ENCODE measurements at regions not wholly inside any gene's neighbourhood (a gene's known extent, or its start where the extent isn't known, plus 50 kb on each side); places are given as distances from the start of the nearest gene placed in this dataset.

GRCh38 chr17:72407931-72408330, 287.1 kb downstream of the SOX9 start:
- DNase-seq (ENCODE audit: low read depth, low spot score) = no peak

- DNase-seq (ENCODE audit: low read depth, low spot score) = no peak
Observed at GRCh38 chr17:72408641-72409040, 287.8 kb downstream of the SOX9 start.

DNA sequence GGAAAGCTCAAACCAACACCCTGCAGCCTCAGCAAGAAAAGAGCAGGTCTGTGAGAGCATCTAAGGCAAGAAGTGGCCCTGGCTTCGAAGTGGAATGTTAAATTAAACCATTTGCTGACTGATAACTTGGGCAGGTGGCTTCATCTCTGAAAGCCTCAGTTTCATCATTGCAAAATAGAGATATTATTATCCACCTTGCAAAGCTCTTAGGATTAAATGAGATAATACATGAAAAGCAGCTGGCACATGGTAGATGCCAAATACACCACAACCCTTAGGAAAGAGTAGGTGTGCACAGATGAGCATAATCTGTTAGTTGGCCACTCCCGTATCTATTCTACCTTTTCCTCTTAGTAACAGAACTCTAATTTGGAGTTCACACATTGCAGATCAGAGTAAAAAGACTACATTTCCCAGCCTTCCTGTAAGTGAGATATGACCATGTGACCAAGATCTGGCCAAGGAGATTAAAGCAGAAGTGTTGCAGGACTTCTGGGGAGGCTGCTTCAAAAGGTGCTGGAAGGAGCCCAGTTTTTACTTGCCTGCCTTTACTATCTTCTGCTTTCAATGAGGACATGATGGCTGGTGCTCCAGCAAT, 288.7 kb downstream of the SOX9 start:
- no peak for DNase-seq (ENCODE audit: low read depth, low spot score)

DNA sequence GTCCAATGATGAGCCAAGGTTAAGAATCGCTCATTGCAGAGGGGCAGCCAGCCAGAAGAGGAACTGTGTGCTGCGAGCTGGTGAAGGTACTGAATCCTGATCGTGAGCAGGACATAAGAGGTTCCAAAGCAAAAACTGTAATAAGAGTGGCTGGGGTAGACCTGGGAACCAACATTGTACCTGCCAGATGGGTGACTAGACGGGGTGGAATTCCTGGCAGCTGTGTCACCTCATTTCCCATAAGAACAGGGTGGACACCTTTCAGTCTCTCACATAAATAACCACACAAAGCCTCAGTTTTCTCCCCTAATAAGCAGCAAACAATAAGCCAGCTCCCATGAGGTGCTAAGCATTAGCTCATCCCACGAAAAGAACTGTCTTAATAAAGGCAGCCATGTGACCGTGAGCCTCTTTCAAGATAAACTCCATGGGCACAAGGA, 290.3 kb downstream of the SOX9 start:
- no peak for DNase-seq (ENCODE audit: low read depth, low spot score)

- DNase-seq (ENCODE audit: low read depth, low spot score) = no peak
Observed at GRCh38 chr17:72412650-72413076, 291.8 kb downstream of the SOX9 start.

DNA sequence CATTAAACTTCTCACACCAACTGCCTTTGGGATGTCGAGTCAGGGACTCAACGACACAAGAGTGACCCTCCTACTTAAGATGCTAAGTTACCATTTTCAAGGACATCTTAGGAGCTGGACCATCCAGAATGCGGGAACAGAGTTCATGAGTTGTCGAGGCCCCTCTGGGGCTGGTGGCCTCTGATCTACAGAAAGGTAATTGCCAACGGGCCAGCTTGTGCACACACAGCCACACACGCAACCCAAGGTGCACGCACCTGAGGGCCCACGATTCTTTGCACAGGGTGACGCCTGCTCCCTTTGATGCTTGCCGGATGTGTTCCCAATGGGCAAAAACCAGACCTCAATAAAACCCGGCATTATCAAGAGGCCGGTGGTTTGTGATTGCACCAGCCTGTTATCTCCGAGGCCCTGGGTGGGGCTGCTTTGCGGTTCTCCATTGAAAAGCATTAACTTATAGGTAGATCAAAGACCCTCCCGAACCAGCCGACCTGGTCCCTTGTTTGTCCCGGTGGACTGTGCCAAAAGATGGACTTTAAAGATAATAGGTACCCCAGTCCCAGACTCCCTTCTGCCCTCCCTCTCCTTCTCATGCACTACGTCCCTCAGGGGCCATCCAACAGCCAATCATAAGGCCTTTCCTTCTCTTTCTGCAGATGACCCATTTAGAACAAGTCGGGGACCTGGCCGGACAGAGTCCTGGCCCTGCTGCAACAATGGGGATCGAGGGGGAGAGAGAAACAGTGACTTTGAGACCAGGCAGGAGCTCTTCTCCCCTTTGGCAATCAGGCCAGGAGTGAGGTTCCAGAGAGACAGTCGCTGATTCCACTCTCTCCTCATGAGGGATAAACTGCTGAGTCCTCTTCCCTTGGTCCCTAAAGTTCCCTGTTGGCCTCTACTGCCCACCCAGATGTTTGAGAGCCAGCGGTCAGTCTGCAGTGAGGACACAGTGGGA, 292.5 kb downstream of the SOX9 start:
- DNase-seq (ENCODE audit: low read depth, low spot score) = no peak

GRCh38 chr17:72414032-72414396, 293.2 kb downstream of the SOX9 start:
- DNase-seq (ENCODE audit: low read depth, low spot score) = no peak

DNA sequence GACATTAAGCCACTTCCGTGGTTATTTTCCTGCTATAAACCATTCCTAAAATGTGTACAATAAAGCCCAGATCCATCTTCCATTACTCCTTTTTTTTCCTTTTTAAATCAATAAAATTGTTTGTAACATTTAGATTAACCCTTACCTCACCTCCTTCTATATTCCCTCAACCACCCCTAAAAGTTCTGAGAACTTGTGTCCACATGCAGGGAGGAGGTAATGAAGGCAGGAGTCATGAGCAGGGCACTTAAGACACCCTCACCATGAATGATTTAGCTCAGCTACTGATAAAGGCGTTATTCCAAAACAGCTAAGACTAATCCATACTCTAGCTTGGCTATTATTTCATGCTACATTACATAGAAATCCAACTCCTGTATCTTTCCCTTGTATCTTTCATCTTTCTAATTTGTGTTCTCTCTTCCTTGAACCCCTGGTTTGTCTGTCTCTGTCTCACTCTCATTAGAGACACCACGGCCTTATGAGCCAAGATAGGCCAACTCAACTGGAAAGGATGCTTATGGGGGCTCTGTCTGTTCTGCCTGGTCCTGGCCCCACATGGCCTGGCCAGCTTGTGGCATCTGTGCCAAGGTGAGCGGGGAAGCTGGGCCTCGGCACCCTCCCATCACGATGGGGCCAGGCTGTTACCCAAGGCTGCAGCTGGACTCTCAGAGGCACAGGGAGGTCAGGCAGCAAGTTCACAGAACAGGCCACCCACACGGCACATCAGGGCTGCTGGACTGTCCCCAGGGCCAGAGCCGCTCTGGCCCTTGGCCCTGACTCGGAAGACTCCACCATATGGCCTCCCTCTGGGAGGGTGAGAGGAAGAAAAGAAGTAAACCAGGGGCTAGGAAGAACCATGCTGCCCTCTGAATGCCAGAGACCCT, 294.4 kb downstream of the SOX9 start:
- DNase-seq (ENCODE audit: low read depth, low spot score) = no peak

GRCh38 chr17:72416054-72416675, 295.3 kb downstream of the SOX9 start:
- DNase-seq (ENCODE audit: low read depth, low spot score) = no peak

DNA sequence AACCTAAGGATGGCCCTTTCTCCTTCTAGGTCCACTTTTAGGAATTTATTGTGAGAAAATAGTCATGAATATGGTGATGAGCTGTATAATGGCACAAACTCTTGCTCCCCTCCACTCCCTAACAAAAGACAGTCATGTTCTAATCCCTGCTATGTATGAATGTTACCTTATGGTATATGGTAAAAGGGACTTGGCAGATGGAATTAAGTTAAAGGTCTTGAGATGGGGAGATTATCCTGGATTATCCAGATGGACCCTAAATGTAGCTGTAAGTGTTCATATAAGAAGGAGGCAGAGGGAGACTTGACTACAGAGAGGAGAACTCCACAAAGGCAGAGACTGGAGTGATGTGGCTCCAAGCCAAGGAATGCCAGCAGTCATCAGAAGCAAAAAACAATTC, 296.1 kb downstream of the SOX9 start:
- DNase-seq (ENCODE audit: low read depth, low spot score) = no peak

GRCh38 chr17:72417627-72418026, 296.8 kb downstream of the SOX9 start:
- no peak for DNase-seq (ENCODE audit: low read depth, low spot score)

- DNase-seq (ENCODE audit: low read depth, low spot score) = no peak
Observed at GRCh38 chr17:72419866-72420774, 299.3 kb downstream of the SOX9 start.

DNA sequence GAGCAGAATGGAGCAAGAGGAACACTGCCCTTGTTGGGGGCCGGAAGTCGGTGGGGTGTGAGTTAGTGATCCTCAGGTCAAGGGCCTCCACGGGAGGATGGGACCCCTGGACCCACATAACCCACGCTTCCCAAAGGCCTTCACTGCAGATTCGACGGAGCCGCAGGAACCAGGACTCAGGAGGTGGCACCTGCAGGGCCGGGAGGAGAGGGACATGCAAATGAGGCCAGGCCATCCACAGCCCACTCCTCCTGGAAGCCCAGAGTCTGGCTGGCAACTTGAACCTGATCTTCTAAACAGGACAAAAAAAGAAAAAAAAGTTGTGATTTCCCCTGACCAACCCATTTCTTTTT, 299.9 kb downstream of the SOX9 start:
- DNase-seq (ENCODE audit: low read depth, low spot score) = no peak

GRCh38 chr17:72421128-72422092, 300.6 kb downstream of the SOX9 start:
- peak; percentile 39 for DNase-seq (ENCODE audit: low read depth, low spot score)

GRCh38 chr17:72422204-72422504, 301.3 kb downstream of the SOX9 start:
- no peak for DNase-seq (ENCODE audit: low read depth, low spot score)

GRCh38 chr17:72422505-72423285, 301.9 kb downstream of the SOX9 start:
- no peak for DNase-seq (ENCODE audit: low read depth, low spot score)

GRCh38 chr17:72423286-72423589, 302.4 kb downstream of the SOX9 start:
- DNase-seq (ENCODE audit: low read depth, low spot score) = no peak

GRCh38 chr17:72423718-72424117, 302.9 kb downstream of the SOX9 start:
- no peak for DNase-seq (ENCODE audit: low read depth, low spot score)

DNA sequence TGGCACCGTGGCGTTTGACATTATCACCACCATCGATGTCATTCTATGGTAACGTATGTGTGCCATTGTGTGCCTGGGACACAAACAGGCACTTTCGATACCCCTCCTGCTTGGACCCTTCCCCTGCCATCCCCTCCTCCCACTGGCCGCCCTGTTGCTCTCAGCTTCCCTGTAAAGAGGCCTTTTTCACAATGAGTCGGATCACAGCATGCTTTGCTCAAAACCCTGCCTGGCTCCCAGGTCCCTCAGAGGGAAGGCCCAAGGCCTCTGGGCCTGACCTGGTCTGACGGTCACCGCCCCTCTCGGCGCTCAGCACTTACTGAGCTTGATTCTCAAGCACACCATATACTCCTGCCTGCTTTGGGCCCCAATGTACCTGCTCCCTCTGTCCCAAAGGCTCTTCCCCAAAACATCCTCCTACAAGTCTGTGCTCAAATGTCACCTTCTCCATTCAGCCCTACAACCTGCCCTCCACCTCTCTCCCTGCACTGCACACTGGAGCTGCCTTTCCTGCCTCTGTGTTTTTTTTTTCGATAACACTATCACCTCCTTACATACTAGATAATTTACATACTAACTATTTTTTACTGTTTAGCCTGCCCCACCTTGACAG, 303.8 kb downstream of the SOX9 start:
- no peak for DNase-seq (ENCODE audit: low read depth, low spot score)
